Fibroblast of mammary gland (primary cell): ENCODE measurements at regions not wholly inside any gene's neighbourhood (a gene's known extent, or its start where the extent isn't known, plus 50 kb on each side); places are given as distances from the start of the nearest gene placed in this dataset.

Experiments
- DNase-seq: peaks from one replicate; pipeline ENCODE4 v3.0.0-alpha.2; 2010; ENCODE audit warnings: low read depth
- H3K4me3 ChIP-seq: 2 replicates; pipeline ENCODE4 v1.5.1; 2011; ENCODE audit warnings: low read depth, mild to moderate bottlenecking, low read length, moderate library complexity; ENCODE audit not compliant: control insufficient read depth
- TF ChIP-seq, protein P1 (sequence below): conservative IDR thresholded peaks from 2 replicates; pipeline ENCODE4 v1.5.1; 2011; ENCODE audit warnings: low read depth, low read length, inconsistent platforms; ENCODE audit not compliant: control insufficient read depth, insufficient read depth

DNA sequence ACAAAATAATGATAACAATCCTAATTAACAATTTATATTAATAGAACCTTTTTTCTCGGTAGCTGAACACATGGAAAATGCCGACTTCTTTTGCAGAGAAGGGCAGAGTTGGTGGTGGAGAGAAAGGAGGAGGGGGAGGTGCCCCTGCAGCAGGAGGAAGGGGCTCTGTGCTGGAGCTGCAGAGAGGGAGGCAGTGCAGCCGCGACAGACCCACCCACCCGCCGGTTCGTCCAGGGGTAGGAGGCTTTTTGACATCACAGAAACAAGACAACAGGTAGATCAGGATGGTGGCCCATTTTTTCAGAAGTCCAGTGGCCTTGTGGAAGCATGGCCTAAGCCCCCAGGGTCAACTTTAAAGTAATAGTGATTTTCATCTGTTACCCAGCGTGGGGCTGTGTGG, 321.1 kb upstream of the SALL3 start:
- no peak for DNase-seq
- H3K4me3 ChIP-seq = no peak overlapping the region
- TF ChIP-seq, protein P1, sequence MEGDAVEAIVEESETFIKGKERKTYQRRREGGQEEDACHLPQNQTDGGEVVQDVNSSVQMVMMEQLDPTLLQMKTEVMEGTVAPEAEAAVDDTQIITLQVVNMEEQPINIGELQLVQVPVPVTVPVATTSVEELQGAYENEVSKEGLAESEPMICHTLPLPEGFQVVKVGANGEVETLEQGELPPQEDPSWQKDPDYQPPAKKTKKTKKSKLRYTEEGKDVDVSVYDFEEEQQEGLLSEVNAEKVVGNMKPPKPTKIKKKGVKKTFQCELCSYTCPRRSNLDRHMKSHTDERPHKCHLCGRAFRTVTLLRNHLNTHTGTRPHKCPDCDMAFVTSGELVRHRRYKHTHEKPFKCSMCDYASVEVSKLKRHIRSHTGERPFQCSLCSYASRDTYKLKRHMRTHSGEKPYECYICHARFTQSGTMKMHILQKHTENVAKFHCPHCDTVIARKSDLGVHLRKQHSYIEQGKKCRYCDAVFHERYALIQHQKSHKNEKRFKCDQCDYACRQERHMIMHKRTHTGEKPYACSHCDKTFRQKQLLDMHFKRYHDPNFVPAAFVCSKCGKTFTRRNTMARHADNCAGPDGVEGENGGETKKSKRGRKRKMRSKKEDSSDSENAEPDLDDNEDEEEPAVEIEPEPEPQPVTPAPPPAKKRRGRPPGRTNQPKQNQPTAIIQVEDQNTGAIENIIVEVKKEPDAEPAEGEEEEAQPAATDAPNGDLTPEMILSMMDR = no peak

- no peak for DNase-seq
- TF ChIP-seq, protein P1 = no peak
- H3K4me3 ChIP-seq = no peak overlapping the region
Measured at GRCh38 chr18:78659057-78659456, 320.6 kb upstream of the SALL3 start.

DNA sequence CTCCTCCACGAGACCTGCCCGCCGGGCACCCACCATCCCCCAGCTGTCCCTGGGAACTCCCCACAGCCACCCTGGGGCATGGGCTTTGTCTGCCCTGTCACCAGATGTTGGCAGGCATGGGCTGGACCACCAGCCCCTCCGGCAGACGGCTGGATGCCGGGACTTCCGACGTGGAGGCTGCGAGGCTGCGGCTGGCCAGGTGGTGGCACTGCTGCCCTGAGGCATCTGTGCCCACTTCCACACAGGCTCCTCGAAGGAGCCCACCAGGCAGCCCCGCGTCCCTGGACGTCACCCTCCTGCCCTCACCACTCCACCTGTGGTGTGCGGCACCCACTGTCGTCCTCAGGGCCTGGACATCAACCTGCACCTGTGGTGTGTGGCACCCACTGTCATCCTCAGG, 319.9 kb upstream of the SALL3 start:
- no peak for DNase-seq
- TF ChIP-seq, protein P1 = no peak
- H3K4me3 ChIP-seq = no peak overlapping the region

GRCh38 chr18:78660311-78660710, 319.3 kb upstream of the SALL3 start:
- TF ChIP-seq, protein P1 = no peak
- DNase-seq = no peak
- H3K4me3 ChIP-seq = no peak overlapping the region

GRCh38 chr18:78661316-78661715, 318.3 kb upstream of the SALL3 start:
- no peak for DNase-seq
- TF ChIP-seq, protein P1 = no peak
- no peak overlapping the region for H3K4me3 ChIP-seq

GRCh38 chr18:78662879-78663278, 316.7 kb upstream of the SALL3 start:
- H3K4me3 ChIP-seq = no peak overlapping the region
- TF ChIP-seq, protein P1 = no peak
- DNase-seq = no peak

DNA sequence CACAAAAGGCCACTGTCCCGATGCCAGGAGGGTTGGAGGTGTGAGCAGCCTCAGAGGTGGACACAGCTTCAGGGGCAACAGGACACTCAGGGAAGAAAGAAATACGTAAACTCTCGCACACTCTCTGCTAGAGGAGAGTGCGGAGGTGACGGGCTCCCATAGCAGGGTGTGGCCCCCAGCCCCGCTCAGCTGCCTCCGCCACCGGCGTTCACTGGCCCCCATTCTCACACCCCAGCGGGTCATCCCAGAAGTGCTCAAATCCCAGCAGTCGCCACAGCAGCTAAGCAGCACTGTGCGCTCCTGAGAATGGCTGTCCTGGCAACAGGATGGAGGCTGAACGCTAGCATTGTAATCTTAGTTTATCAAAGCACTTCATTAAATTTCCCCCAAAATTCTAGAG, 315.6 kb upstream of the SALL3 start:
- TF ChIP-seq, protein P1 = no peak
- no peak overlapping the region for H3K4me3 ChIP-seq
- DNase-seq = no peak
